ENCODE measurements at regions not wholly inside any gene's neighbourhood (a gene's known extent, or its start where the extent isn't known, plus 50 kb on each side); places are given as distances from the start of the nearest gene placed in this dataset.

DNA sequence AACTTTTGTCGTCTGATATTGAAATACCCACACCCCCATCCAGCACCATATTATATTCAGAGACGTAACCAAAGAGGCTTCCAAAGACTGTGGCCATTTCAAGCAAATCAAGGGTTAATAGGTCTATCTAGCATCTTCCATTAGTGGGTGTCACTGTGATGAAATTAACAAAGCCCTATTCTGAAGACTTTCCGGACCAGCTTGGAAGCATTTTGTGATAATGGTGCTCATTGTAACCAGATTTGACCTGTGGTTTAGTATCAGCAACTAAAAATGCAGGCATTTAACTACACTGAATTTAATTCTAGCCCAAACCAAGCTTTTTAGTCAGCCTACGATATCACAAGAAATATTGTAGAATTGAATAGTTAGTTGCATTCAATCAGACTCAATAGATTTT is 309.7 kb upstream of the TENM3 start:
- no peak for DNase-seq (ENCODE audit: low read depth)

DNA sequence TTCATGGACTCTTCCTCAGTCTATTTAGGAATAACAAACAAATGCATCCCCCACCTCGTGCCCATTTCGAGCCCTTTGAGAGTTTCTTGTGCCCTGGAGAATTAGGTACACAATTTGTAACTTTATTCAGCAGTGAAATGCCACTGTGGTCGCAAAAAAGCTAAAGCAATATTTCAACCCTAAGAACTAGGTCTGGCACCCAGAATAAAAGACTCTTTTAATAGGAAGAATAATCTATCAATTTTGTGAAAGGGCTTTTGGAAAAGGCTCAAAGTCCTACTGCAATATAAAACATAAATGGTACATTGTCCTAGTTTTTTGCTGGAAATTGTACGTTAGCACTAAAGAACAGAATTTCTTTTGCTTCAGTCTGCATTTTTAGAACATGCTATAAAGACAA is 304.6 kb upstream of the TENM3 start:
- DNase-seq (ENCODE audit: low read depth), result no peak

DNA sequence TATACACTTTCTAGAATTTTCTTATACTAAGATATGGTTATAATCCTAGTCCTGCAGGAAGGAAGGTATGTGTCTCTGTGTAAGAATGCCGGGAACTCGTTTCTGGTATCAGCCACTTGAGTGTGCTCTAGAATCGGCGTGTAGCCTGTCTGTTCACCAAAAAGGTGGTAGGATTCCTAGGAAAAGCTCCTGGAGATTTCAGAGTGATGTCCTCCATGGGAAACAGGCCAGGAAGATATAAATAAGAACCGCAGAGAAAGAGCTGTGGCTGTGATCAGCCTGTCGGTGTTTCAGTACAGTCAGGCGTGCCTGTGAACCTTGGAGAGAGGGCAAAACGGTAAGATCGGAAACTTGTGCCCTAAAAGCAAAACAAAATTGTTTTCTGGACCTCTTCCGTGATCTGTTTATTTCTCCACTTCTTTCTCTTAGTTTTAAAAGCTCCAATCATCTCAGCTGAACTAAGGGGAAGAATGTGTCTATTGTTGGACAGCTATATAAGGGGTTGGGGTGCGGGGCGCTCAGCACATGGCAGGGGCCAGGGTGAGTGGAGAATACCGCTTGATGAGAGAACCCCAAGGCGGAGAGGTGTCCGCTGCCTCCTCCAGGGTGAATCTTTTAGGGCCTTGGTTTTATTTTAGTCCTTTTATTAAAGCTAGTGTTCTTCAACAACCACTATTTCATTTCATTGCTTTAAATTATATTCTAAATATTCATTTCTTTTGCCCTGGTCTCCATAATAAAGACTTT is 303.8 kb upstream of the TENM3 start:
- peak; percentile 81 for DNase-seq (ENCODE audit: low read depth)

DNA sequence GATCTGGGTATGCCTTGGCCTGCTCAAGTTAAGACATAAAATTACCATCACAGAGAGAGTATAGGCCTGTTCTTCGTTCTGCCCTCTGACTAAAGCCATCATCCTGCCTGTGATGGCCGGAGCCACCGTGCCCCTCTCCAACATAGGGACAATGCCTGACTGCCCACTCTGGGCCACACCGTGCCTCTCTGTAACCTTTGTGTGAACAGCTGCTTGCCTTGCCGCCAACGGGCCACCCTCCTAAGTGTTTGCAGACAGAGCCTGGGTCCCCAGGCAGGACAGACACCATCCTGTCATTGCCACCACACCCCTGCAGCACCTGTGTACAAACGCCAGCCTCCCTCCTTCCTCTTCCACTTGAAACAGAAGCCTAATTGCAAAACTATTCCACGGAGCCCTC is 298.7 kb upstream of the TENM3 start:
- no peak for DNase-seq (ENCODE audit: low read depth)

DNA sequence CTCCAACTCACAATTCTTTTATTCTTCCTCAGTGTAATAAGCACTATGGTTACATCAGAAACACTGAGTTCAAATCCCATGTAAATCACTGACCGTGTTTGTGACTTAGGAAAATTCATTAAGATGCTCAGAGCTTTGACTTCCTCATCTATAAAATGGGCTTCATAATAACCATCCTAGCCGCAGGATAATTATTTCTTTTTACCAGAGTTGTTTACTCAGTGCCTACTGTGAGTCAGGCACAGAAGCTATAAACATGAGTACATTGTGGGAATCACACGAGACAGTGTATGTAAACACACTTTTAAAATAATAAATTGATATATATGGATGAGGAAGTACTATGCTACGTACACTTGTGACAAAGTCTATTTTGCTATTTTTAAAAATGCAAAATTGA is 296.3 kb upstream of the TENM3 start:
- DNase-seq (ENCODE audit: low read depth), result peak; percentile 23

- no peak for DNase-seq (ENCODE audit: low read depth)
Observed at GRCh38 chr4:181948839-181949382, 294.3 kb upstream of the TENM3 start.

GRCh38 chr4:181949704-181950312 is 293.4 kb upstream of the TENM3 start:
- no peak for DNase-seq (ENCODE audit: low read depth)

DNA sequence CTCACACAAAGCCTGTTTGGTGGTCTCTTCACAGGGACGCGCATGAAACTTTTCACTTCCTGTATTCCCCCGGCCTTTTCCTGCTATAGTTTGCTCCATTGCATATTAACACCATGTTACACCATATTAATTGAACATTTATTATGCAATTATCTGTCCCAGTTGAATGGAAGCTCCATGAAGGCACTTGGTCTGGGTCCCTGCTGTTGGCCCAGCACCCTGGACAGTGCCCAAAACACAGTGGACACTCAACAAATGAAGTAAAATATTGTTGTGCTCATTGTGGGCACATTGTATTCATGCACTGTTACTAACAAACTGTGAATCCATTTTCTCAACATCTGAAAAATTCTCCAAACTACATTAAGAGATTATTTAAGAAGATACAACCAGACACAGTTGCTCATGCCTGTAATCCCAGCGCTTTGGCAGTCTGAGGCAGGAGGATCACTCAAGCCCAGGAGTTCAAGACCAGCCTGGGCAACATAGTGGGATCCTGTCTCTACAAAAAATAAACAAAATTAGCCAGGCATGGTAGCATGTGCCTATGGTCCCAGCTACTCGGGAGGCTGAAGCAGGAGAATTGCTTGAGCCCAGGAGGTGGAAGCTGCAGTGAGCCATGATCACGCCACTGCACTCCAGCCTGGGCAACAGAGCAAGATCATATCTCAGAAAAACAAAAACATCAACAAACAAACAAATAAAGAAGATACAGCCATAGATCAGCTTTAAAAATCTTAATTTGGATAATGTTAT is 292.7 kb upstream of the TENM3 start:
- no peak for DNase-seq (ENCODE audit: low read depth)

DNA sequence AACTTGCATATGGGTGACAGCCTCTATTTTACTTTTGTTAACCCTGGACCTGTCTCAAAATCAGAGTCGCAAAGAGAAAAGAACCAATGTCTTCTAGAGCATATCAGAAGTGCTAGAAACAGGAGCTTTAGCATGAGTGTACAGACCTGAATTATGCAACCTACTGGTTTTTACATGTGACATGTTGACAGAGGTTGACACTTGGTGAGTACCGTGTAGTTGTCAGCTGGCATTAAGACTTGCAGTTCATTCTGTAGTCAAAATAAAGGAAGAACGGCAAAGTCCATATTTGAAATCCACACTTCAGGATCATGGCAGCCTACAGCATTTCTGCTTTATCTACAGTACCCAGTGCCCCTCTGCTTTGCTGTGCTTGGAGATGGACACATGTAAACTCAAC is 291.9 kb upstream of the TENM3 start:
- no peak for DNase-seq (ENCODE audit: low read depth)

DNA sequence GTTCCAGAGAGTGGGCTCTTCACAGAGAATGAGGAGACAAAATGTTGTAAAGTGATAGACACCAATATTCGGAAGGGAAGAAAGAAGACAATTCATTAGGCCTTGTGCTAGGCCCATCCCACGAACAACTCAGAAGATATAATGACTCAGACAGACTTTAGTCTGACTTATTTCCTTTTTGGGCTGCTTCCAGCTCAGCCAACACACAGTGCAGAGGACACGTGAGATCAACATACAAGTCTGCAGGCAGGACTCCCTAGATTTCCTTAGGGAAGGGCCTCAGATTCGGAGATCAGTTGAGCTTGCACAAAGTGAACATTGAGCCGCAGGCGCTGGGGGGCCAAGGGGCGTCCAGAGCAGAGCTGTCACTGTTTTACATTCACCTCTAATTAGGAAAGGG is 290.7 kb upstream of the TENM3 start:
- peak; percentile 93 for DNase-seq (ENCODE audit: low read depth)

GRCh38 chr4:181956512-181956911 is 286.7 kb upstream of the TENM3 start:
- DNase-seq (ENCODE audit: low read depth), result no peak

DNA sequence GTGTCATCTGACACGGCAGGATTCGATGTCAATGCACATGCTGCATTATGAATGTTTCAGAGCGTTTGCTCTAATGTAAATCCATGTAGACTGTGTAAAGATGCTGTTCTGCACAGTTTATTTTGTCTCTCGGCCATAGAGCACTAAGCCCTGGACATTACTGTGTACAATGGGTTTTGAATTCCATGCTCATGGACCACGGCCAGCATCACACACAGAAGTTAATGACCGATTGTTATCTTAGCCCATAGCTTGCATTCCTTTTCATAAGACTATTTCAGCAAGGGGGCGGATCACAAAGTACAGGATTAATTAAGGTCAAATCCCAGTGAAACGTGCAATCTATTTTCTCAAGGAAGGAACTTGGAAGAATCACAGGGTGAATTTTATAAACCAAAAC is 286.1 kb upstream of the TENM3 start:
- peak; percentile 90 for DNase-seq (ENCODE audit: low read depth)

GRCh38 chr4:181958446-181958845 is 284.8 kb upstream of the TENM3 start:
- peak; percentile 34 for DNase-seq (ENCODE audit: low read depth)

- peak; percentile 87 for DNase-seq (ENCODE audit: low read depth)
Observed at GRCh38 chr4:181959121-181959520, 284.1 kb upstream of the TENM3 start.

DNA sequence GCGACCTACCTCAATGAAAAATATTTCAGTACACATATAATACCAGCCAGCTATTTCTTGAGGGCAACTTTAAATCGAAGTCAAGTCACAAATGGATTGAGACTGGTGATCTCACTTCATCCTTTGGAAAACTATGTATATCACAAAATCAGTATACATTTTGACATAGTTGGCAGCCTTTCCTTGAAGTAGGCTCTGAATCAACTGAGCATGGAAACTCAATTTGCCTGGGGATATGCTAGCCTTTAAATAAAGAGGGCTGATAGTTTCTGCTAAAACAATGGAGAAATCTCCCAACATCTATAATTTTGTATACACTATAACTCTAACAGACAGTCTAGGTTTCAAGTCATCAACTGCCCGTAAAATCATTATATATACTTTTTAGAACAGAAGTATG is 282.8 kb upstream of the TENM3 start:
- no peak for DNase-seq (ENCODE audit: low read depth)

- no peak for DNase-seq (ENCODE audit: low read depth)
Observed at GRCh38 chr4:181962321-181962720, 280.9 kb upstream of the TENM3 start.

GRCh38 chr4:181964731-181965130 is 278.5 kb upstream of the TENM3 start:
- DNase-seq (ENCODE audit: low read depth), result no peak

DNA sequence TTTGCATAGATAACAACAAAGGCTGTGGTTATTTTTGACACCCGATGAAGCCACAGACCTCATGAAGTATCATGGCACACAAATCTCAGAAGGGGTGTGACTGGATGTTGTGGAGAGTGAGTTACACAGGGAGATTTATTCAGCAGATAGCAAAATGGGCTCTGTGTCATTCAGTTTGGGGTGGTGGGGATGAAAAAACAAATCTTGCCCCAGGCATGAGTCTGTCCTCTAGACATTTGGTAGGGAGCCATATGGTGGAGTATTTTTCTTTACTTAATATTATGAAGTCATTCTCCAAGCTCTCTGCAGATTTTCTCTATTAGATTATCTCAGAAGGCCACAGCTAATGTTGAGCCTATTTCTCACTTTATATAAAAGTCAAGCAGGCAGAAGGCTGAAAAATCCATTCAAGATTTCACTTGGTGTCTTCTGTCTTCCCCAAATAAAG is 277.1 kb upstream of the TENM3 start:
- DNase-seq (ENCODE audit: low read depth), result peak; percentile 93

GRCh38 chr4:181967401-181967800 is 275.8 kb upstream of the TENM3 start:
- no peak for DNase-seq (ENCODE audit: low read depth)

GRCh38 chr4:181968371-181968770 is 274.8 kb upstream of the TENM3 start:
- peak; percentile 83 for DNase-seq (ENCODE audit: low read depth)

- DNase-seq (ENCODE audit: low read depth), result no peak
Observed at GRCh38 chr4:181969151-181969550, 274.1 kb upstream of the TENM3 start.

DNA sequence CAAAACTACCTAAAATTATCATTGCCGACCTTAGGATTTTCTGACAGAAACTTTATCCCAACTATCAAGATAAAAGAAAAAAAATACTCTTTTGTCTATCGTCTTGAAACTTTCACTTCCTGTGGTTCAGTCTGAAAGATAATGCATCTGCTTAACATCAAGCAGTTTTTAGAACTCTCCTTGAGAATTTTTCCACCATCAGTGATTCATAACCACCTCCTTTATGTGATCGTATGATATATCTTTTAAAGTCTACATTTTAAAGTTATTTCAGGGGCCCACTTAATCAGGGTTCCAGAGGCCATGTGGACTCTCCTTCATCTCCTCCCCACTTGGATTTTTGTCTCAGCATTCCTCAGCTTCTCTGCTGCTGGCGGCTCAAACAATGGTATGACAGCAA is 272.8 kb upstream of the TENM3 start:
- no peak for DNase-seq (ENCODE audit: low read depth)

- peak; percentile 74 for DNase-seq (ENCODE audit: low read depth)
Observed at GRCh38 chr4:181971411-181971810, 271.8 kb upstream of the TENM3 start.
